ENCODE measurements at regions not wholly inside any gene's neighbourhood (a gene's known extent, or its start where the extent isn't known, plus 50 kb on each side); places are given as distances from the start of the nearest gene placed in this dataset.

GRCh38 chr5:135714126-135714894 lies 120.2 kb upstream of the SLC25A48 start:
- Histone ChIP-seq H3K9me3 (ENCODE audit: low read length) (no peaks in the 10 kb centered on the region), H4K20me1 (ENCODE audit: insufficient read depth, low read length) (no peaks in the 10 kb centered on the region), H3K27me3 (ENCODE audit: insufficient read depth, low read length) (no peaks in the 10 kb centered on the region), H3K36me3 (ENCODE audit: insufficient read depth, low read length) (no peaks in the 10 kb centered on the region), H3K9ac (ENCODE audit: low read length) (no peak overlapping the region), H3K9me2 (ENCODE audit: low read depth, low read length) (no peaks in the 10 kb centered on the region), H3K4me2 (ENCODE audit: low read length) (no peak overlapping the region), H3K4me1 (ENCODE audit: insufficient read depth, low read length, severe bottlenecking) (no peaks in the 10 kb centered on the region), H3K79me2 (ENCODE audit: insufficient read depth, low read length) (no peaks in the 10 kb centered on the region), H2AFZ (ENCODE audit: low read length) (no peak overlapping the region), H3F3A (ENCODE audit: insufficient read depth, low read length) (no peaks in the 10 kb centered on the region), H3K27ac (ENCODE audit: low read depth, low read length, poor library complexity, severe bottlenecking) (no peak overlapping the region), H3K4me3 (ENCODE audit: low read depth, low read length, poor library complexity, severe bottlenecking) (no peak overlapping the region)
- no peak for TF ChIP-seq EZH2 (IDR thresholded peaks at IDR 0.05; ENCODE audit: borderline replicate concordance, low read length)

- Histone ChIP-seq H4K20me1 (ENCODE audit: insufficient read depth, low read length) (no peaks in the 10 kb centered on the region), H2AFZ (ENCODE audit: low read length) (no peak overlapping the region), H3K4me2 (ENCODE audit: low read length) (no peak overlapping the region), H3K9me3 (ENCODE audit: low read length) (no peaks in the 10 kb centered on the region), H3K4me3 (ENCODE audit: low read depth, low read length, poor library complexity, severe bottlenecking) (no peak overlapping the region), H3K36me3 (ENCODE audit: insufficient read depth, low read length) (no peaks in the 10 kb centered on the region), H3F3A (ENCODE audit: insufficient read depth, low read length) (no peaks in the 10 kb centered on the region), H3K4me1 (ENCODE audit: insufficient read depth, low read length, severe bottlenecking) (no peaks in the 10 kb centered on the region), H3K9ac (ENCODE audit: low read length) (no peak overlapping the region), H3K9me2 (ENCODE audit: low read depth, low read length) (no peaks in the 10 kb centered on the region), H3K27ac (ENCODE audit: low read depth, low read length, poor library complexity, severe bottlenecking) (no peak overlapping the region), H3K79me2 (ENCODE audit: insufficient read depth, low read length) (no peaks in the 10 kb centered on the region), H3K27me3 (ENCODE audit: insufficient read depth, low read length) (no peaks in the 10 kb centered on the region)
- TF ChIP-seq EZH2 (IDR thresholded peaks at IDR 0.05; ENCODE audit: borderline replicate concordance, low read length) = no peak
- no peak for TF ChIP-seq CTCF (IDR thresholded peaks at IDR 0.05; ENCODE audit: low read length)
Measured at GRCh38 chr5:135713161-135713915, 121.1 kb upstream of the SLC25A48 start.

DNA sequence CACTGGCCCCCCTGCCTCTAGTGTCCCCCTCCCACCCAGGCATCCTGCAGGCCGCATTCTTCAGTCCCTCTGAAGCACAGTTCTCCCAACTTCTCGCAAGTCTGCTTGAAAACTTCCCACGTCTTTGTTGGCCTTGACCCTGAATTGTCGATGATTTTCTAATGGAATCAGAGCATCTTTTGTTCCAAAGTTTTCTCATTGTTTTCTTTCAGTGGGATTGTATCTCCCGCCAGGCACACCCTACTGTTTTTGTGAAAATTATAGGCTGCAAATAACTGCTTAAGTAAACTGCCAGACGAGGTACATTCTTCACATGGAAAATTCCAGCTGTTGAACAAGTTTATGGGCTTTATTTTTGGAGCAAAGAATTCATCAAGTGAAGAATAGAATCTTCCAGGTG lies 122.6 kb upstream of the SLC25A48 start:
- Histone ChIP-seq H3K9me3 (ENCODE audit: low read length) (no peaks in the 10 kb centered on the region), H2AFZ (ENCODE audit: low read length) (no peak overlapping the region), H3K79me2 (ENCODE audit: insufficient read depth, low read length) (no peaks in the 10 kb centered on the region), H3K9me2 (ENCODE audit: low read depth, low read length) (no peaks in the 10 kb centered on the region), H3K27me3 (ENCODE audit: insufficient read depth, low read length) (no peaks in the 10 kb centered on the region), H3K9ac (ENCODE audit: low read length) (no peak overlapping the region), H3K4me3 (ENCODE audit: low read depth, low read length, poor library complexity, severe bottlenecking) (no peak overlapping the region), H3K27ac (ENCODE audit: low read depth, low read length, poor library complexity, severe bottlenecking) (no peak overlapping the region), H4K20me1 (ENCODE audit: insufficient read depth, low read length) (no peaks in the 10 kb centered on the region), H3K4me2 (ENCODE audit: low read length) (no peak overlapping the region), H3K36me3 (ENCODE audit: insufficient read depth, low read length) (no peaks in the 10 kb centered on the region), H3F3A (ENCODE audit: insufficient read depth, low read length) (no peaks in the 10 kb centered on the region), H3K4me1 (ENCODE audit: insufficient read depth, low read length, severe bottlenecking) (no peaks in the 10 kb centered on the region)
- no peak for TF ChIP-seq CTCF (IDR thresholded peaks at IDR 0.05; ENCODE audit: low read length)
- no peak for TF ChIP-seq EZH2 (IDR thresholded peaks at IDR 0.05; ENCODE audit: borderline replicate concordance, low read length)
